Skeletal muscle satellite cell (primary cell): ENCODE measurements at regions not wholly inside any gene's neighbourhood (a gene's known extent, or its start where the extent isn't known, plus 50 kb on each side); places are given as distances from the start of the nearest gene placed in this dataset.
"Not testable (repeated sequence)": the region's sequence is repeated elsewhere in the genome, so short reads cannot be mapped to it uniquely, and the experiment has no call there.

Experiments used
- H3K27me3 ChIP-seq: 2 replicates; pipeline ENCODE4 v1.7.0; 2013; ENCODE audit warnings: low read length; ENCODE audit not compliant: control insufficient read depth, insufficient read depth
- H3K36me3 ChIP-seq: 2 replicates; pipeline ENCODE4 v1.7.0; 2013; ENCODE audit warnings: mild to moderate bottlenecking, control low read depth, low read length; ENCODE audit not compliant: insufficient read depth
- H3K4me1 ChIP-seq: 2 replicates; pipeline ENCODE4 v1.7.0; 2013; ENCODE audit warnings: low read length; ENCODE audit not compliant: control insufficient read depth, insufficient read depth
- H3K4me2 ChIP-seq: 2 replicates; pipeline ENCODE4 v1.7.0; 2013; ENCODE audit warnings: mild to moderate bottlenecking, low read length
- H3K4me3 ChIP-seq: 2 replicates; pipeline ENCODE4 v1.7.0; 2013; ENCODE audit warnings: low read length
- H3K9ac ChIP-seq: 2 replicates; pipeline ENCODE4 v1.7.0; 2013; ENCODE audit warnings: mild to moderate bottlenecking, low read depth, low read length, moderate library complexity
- H3K9me3 ChIP-seq: replicated peaks from 2 replicates; pipeline ENCODE4 v1.7.0; 2013; ENCODE audit warnings: mild to moderate bottlenecking, control low read depth, low read length

GRCh38 chr20:47887477-47888080 is 102.3 kb upstream of the SULF2 start:
- no peak overlapping the region for H3K9ac ChIP-seq
- H3K4me2 ChIP-seq: no peak overlapping the region
- H3K4me1 ChIP-seq: no peaks in the 10 kb centered on the region
- H3K4me3 ChIP-seq: no peak overlapping the region
- H3K27me3 ChIP-seq: no peaks in the 10 kb centered on the region
- H3K9me3 ChIP-seq: no peaks in the 10 kb centered on the region
- no peaks in the 10 kb centered on the region for H3K36me3 ChIP-seq

GRCh38 chr20:47887064-47887463 is 101.8 kb upstream of the SULF2 start:
- no peaks in the 10 kb centered on the region for H3K9me3 ChIP-seq
- H3K9ac ChIP-seq: no peak overlapping the region
- H3K36me3 ChIP-seq: no peaks in the 10 kb centered on the region
- H3K4me3 ChIP-seq: no peak overlapping the region
- no peaks in the 10 kb centered on the region for H3K27me3 ChIP-seq
- H3K4me2 ChIP-seq: no peak overlapping the region
- H3K4me1 ChIP-seq: no peaks in the 10 kb centered on the region

GRCh38 chr20:47886454-47887041 is 101.3 kb upstream of the SULF2 start:
- Histone ChIP-seq H3K9me3 (no peaks in the 10 kb centered on the region), H3K36me3 (no peaks in the 10 kb centered on the region), H3K9ac (no peak overlapping the region), H3K4me3 (no peak overlapping the region), H3K27me3 (no peaks in the 10 kb centered on the region), H3K4me2 (no peak overlapping the region), H3K4me1 (no peaks in the 10 kb centered on the region)

DNA sequence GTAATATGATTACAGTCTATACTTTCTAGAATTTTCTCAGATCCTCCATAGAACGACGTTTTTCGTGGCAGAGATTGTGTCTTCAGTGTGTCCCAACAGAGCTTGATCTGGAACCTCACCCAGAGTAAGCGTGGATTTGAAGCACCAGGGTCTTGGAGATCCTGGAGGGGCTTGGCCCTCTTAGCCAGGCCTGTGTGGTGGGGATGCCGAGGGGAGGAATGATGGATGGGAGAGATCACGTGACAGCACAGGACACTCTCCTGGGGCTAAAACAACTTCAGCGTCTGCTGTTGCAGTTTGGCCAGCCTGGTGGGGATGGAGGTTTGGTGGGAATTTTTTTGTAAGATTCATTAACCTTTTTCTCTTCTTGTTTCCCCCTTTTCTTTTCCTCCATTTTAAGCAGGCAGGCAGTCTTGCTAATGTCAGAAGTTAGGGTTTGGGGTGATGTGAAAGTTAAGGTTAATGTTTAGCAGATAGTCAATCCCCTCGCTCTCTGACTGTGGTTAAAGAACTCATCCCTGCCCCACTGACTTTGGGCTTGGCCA is 100.7 kb upstream of the SULF2 start:
- no peak overlapping the region for H3K9ac ChIP-seq
- no peaks in the 10 kb centered on the region for H3K27me3 ChIP-seq
- H3K4me1 ChIP-seq: no peaks in the 10 kb centered on the region
- no peaks in the 10 kb centered on the region for H3K9me3 ChIP-seq
- H3K36me3 ChIP-seq: no peaks in the 10 kb centered on the region
- no peak overlapping the region for H3K4me2 ChIP-seq
- no peak overlapping the region for H3K4me3 ChIP-seq

DNA sequence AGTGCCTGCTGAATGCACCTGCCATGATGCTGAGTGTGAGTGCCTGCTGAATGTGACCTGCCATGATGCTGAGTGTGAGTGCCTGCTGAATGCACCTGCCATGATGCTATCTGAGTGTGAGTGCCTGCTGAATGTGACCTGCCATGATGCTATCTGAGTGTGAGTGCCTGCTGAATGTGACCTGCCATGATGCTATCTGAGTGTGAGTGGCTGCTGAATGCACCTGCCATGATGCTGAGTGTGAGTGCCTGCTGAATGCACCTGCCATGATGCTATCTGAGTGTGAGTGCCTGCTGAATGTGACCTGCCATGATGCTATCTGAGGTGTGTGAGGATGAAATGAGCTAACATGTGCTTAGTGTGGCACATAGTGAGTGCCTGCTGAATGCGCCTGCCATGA is 98.7 kb upstream of the SULF2 start:
- H3K4me3 ChIP-seq, H3K36me3 ChIP-seq, H3K4me2 ChIP-seq, H3K27me3 ChIP-seq, H3K9me3 ChIP-seq, H3K4me1 ChIP-seq, H3K9ac ChIP-seq: not testable (repeated sequence)

DNA sequence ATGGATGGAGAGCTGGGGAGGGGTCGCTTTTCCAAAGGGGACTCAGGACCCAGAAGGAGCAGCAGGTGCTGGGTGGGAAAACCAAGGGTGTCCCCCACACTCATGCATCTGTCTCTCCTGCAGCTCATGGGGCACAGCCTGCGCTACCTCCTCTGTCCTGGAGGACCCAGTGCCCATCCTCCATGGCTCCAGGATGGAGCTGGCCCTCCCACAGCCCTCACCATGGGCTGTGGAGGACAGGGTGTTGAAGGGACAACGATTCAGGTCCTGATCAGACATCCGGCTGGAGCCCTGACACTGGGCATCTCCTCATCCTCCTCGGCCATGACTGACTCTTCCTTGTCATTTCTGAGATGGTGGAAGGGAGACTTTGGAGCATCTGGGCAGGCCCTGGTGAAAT is 97.9 kb upstream of the SULF2 start:
- no peak overlapping the region for H3K4me3 ChIP-seq
- no peak overlapping the region for H3K9ac ChIP-seq
- no peaks in the 10 kb centered on the region for H3K4me1 ChIP-seq
- H3K36me3 ChIP-seq: no peaks in the 10 kb centered on the region
- H3K9me3 ChIP-seq: no peaks in the 10 kb centered on the region
- no peak overlapping the region for H3K4me2 ChIP-seq
- H3K27me3 ChIP-seq: no peaks in the 10 kb centered on the region

DNA sequence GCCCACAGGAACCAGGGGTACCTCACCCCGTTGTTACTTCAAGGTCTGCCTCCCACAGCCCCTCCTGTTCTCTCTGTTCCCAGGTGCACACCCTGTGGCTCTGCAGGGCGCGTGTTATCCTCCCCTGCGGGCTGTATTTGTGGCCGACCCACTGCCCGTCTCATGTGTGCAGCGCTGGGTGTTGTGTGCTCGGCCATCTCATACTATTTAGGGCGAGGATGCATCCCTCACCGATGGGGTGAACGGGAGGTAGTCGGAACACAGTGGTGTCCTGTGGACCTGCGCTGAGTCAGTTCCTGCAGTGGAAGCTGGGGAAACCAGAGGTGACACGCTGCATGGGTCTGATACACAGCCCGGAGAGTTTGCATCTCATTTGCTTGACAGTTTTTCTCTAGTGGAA is 94.5 kb upstream of the SULF2 start:
- no peak overlapping the region for H3K4me3 ChIP-seq
- no peak overlapping the region for H3K9ac ChIP-seq

GRCh38 chr20:47878601-47879027 is 93.3 kb upstream of the SULF2 start:
- H3K4me1 ChIP-seq: no peaks in the 10 kb centered on the region
- H3K27me3 ChIP-seq: no peaks in the 10 kb centered on the region
- H3K36me3 ChIP-seq: no peaks in the 10 kb centered on the region
- H3K9ac ChIP-seq: no peak overlapping the region
- no peak overlapping the region for H3K4me3 ChIP-seq
- H3K9me3 ChIP-seq: no peaks in the 10 kb centered on the region
- no peak overlapping the region for H3K4me2 ChIP-seq

More for the DNA sequence above, 94.5 kb upstream of the SULF2 start:
- Histone ChIP-seq H3K9me3 (no peaks in the 10 kb centered on the region), H3K36me3 (no peaks in the 10 kb centered on the region), H3K27me3 (no peaks in the 10 kb centered on the region), H3K4me1 (no peaks in the 10 kb centered on the region), H3K4me2 (no peak overlapping the region)

DNA sequence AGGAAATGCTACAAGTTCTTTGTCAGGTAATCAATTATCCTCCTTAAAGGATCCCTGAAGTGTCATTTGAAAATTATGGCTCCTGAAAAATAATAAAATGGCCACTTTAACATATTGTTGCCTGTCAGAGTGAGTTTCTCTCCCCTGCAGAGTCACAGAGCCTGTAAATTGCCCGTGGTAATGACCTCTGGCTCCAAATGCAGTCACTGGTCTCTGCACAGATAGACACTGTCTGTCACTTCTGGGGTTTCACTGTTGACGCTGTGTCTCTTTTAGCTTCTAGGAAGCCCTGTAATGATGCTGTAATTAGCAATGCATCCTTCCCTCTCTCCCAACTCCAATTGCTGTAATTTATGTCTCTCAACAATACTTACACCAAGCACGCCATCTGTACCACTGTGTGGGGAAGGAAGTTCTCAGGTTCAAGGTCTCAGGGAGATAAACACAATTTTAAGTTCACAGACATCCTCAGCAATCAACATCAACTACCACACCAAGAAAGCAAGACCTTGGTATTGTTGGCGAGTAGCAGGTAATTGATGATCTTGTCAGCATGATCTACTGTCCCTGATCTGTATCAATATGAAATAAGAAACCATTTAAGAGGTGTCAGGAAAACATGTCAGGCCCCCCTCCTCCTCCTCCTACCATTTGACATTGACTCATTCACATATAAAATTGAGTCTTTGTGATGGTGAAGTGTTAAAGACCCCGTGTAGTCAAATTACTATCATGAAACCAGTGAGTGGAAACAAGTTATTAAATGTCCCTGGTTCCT is 91.2 kb upstream of the SULF2 start:
- Histone ChIP-seq H3K27me3 (no peaks in the 10 kb centered on the region), H3K9me3 (no peaks in the 10 kb centered on the region)

DNA sequence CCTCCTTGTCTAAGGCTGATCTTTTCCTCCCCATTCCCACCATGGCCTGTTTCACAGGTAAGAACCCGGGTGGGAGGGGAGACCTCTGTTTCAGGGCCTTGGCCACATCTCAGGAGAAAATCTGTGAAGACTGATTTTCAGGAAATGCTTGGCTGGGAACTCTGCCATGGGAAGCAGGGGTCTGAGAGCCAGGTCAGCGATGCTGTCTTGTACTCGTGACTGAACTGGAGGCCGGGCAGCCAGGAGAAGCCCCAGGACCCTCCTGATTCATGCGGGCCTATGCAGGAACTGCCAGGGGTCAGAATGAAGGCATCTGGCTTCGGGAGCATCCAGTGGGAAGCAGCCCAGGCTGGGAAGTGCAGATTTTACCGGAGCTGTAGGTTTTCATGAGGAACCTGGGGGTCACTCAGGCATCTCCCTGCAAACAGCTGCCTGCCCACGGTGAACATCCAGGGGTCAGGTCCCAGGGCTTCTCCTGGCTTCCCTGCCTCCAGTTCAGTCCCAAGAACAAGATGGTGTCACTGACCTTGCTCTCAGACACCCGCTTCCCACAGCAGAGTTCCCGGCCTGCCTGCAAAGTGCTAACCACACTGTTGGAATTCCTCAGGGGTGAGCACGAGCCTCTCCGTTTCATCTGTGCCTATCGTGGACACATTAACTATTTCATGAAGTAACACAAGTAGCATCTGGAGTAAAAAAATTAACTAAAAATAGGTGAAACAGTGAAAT is 90.2 kb upstream of the SULF2 start:
- no peak overlapping the region for H3K4me3 ChIP-seq
- H3K36me3 ChIP-seq: no peaks in the 10 kb centered on the region
- H3K9ac ChIP-seq: no peak overlapping the region
- H3K27me3 ChIP-seq: no peaks in the 10 kb centered on the region
- H3K4me2 ChIP-seq: no peak overlapping the region
- H3K9me3 ChIP-seq: no peaks in the 10 kb centered on the region
- no peaks in the 10 kb centered on the region for H3K4me1 ChIP-seq

More for the DNA sequence above, 91.2 kb upstream of the SULF2 start:
- Histone ChIP-seq H3K36me3 (no peaks in the 10 kb centered on the region), H3K9ac (no peak overlapping the region), H3K4me1 (no peaks in the 10 kb centered on the region), H3K4me3 (no peak overlapping the region), H3K4me2 (no peak overlapping the region)

- Histone ChIP-seq H3K36me3 (no peaks in the 10 kb centered on the region), H3K4me2 (no peak overlapping the region), H3K4me3 (no peak overlapping the region), H3K9me3 (no peaks in the 10 kb centered on the region), H3K9ac (no peak overlapping the region), H3K27me3 (no peaks in the 10 kb centered on the region), H3K4me1 (no peaks in the 10 kb centered on the region)
Measured at GRCh38 chr20:47872341-47872740, 87.1 kb upstream of the SULF2 start.
